AG09309 (cell line): ENCODE measurements at regions not wholly inside any gene's neighbourhood (a gene's known extent, or its start where the extent isn't known, plus 50 kb on each side); places are given as distances from the start of the nearest gene placed in this dataset.

Source experiments
- DNase-seq: peaks from one replicate; pipeline ENCODE4 v3.0.0-alpha.2; 2010; ENCODE audit warnings: low read depth
- H3K4me3 ChIP-seq: 2 replicates; pipeline ENCODE4 v1.5.1; 2011; ENCODE audit warnings: mild to moderate bottlenecking, low read depth, low read length, moderate library complexity; ENCODE audit not compliant: control insufficient read depth
- CTCF ChIP-seq: IDR thresholded peaks from 2 replicates; pipeline ENCODE4 v1.5.1; 2011; ENCODE audit warnings: mild to moderate bottlenecking, low read depth, low read length, inconsistent platforms; ENCODE audit not compliant: insufficient read depth, control insufficient read depth; ENCODE audit errors: missing control alignments

DNA sequence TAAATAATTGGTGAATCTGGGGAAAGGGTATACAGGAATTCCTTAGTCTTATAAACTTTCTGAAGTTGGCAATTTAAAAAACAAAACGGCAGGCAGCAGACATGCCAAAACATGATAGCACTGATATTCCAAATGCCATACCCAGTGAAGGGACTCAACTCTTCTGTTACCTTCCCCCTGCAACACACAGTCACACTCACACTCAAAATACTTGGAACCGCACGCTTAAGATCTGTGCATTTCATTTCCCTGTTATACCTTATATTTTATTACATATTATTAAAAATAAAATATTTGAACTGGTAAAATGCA is 123.4 kb downstream of the ZFP36L2 start:
- DNase-seq: no peak
- no peak for TF ChIP-seq CTCF
- H3K4me3 ChIP-seq: no peak overlapping the region

DNA sequence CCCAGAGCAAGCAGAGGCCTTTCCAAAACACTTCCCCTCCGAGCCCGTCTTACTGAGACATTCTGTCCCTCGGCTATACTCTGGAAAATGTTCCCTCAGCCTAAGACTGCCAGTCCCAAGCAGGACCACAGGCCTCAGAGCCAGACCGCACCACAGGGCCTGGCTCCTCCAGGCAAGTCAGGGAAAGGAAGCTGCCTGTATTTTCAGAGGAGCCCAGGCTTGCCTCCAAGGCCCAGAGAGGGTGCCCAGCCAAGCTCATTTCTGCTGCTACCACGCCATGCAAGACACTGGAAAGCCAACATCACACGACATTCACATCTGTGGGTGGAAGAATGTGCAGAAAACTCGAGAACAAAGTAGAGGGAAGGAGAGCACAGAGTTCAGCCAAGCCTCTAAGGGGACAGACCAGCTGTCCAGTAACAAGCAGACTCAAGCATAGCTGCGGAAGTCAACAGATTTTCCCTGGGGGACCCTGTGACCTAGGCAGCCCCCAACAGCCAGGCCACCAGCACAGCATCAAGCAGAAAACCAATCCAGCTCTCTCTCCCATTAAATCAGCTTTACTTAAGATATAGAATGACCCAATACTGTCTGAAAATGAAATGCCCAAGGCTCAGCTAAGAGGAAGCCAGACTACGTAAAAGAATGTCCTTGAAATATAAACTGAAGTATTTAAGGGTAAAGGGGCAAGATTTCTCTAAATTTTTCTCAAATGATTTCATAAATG is 123.9 kb downstream of the ZFP36L2 start:
- H3K4me3 ChIP-seq: no peak overlapping the region
- no peak for TF ChIP-seq CTCF
- no peak for DNase-seq

DNA sequence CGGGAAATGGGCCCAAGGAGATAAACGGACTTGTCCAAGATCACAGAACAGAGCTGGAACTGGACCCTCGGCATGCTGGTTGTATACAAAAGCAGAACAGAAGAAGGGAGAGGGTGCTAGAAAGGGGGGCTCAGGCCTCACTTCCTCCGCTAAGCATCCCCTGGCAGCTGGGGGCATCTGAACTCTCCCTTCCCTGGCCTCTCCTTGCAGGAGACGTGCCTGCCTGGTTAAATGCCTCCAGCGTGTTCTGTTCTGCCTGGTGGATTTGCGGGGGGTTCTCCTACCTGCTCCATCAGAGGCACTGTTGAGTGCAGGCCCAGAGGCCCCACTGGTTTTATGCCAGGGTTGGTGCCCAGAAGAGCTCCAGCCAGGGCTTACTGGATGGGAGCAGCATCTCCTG is 124.7 kb downstream of the ZFP36L2 start:
- TF ChIP-seq CTCF: no peak
- no peak overlapping the region for H3K4me3 ChIP-seq
- no peak for DNase-seq

GRCh38 chr2:43100883-43101662 is 125.3 kb downstream of the ZFP36L2 start:
- no peak for TF ChIP-seq CTCF
- H3K4me3 ChIP-seq: no peak overlapping the region
- DNase-seq: no peak

DNA sequence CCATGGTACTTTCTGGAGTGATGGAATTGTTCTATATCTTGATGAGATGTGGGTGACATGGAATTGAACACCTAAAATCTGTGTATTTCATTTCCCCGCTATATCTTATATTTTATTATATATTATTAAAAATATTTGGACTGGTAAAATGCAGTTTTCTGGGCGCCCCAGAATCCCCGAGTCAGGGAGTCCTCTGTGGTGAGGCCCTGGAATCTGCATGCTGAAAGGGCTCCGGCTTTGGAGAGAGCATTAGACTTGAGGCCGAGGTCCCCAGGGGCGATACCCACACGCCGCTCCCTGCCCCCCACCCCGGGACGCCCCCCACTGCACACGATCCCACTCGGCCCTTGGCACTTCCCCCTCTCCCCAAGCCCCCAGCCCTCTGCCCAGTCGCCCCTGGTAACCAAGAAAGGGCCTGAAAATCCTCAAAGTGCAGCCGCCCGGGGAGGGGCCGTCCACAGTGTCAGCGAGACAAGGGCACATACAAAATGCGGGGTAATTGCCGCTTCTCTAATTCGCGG is 126.0 kb downstream of the ZFP36L2 start:
- no peak overlapping the region for H3K4me3 ChIP-seq
- DNase-seq: no peak
- no peak for TF ChIP-seq CTCF

- no peak for DNase-seq
- H3K4me3 ChIP-seq: no peak overlapping the region
- no peak for TF ChIP-seq CTCF
Measured at GRCh38 chr2:43099797-43100196, 126.6 kb downstream of the ZFP36L2 start.
